Fibroblast of skin of back (primary cell): ENCODE measurements at regions not wholly inside any gene's neighbourhood (a gene's known extent, or its start where the extent isn't known, plus 50 kb on each side); places are given as distances from the start of the nearest gene placed in this dataset.
"Not testable (repeated sequence)": the region's sequence is repeated elsewhere in the genome, so short reads cannot be mapped to it uniquely, and the experiment has no call there.

Source experiments
- DNase-seq: peaks from one replicate; pipeline ENCODE4 v3.0.0-alpha.2; 2013

GRCh38 chr7:24396387-24396786, 112.4 kb downstream of the NPY start:
- DNase-seq: not testable (repeated sequence)

DNA sequence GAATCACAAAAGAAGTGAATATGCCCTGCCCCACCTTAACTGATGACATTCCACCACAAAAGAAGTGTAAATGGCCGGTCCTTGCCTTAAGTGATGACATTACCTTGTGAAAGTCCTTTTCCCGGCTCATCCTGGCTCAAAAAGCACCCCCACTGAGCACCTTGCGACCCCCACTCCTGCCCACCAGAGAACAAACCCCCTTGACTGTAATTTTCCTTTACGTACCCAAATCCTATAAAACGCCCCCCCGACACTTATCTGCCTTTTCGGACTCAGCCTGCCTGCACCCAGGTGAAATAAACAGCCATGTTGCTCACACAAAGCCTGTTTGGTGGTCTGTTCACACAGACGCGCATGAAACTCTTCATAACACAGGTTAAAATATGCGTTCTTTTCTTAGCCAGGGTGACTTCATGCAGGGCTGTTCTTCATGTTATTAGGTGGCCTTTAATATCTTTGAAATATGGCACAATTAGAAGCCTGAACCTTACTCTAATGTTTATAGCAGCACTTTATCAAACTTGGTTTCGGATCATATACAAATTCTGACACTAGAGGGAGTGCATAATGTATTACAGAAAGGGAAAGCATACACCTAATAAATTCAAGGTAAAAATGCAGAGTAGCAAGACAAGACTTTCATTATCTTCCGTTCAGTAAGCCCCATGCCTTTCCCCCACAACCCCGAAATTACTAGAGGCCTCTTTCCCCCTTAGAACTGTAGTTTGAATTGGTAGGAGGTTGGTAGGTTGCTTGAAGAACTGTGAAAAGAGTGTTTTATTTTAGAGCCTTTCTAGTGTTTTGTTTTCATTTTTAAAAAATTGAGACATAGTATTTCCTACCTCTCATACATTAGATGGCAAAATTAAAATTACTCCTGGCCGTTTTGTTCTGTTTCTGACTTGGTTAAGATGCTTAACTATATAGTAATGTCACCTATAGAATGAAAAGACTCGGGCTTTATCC, 117.9 kb downstream of the NPY start:
- peak; percentile 27 for DNase-seq

DNA sequence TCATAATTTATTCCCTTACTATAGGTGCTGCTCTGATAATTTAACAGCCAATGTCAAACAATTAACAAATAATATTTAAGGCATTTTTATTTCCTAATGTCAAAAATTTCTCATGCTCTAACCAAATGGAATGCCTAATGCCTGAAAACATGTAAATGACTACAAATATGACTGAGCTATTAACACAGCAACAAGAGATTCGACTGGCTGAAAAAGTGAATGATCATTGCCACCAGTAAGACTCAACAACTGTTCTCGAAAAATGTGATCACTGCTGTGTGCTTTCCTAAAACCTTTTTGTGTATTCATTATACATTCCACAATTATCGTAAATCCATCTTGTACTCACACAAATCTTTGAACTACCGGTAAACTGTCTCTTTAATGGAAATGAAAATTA, 118.7 kb downstream of the NPY start:
- DNase-seq: no peak

- DNase-seq: no peak
These were observed 119.6 kb downstream of the NPY start for GRCh38 chr7:24403557-24403956.

- no peak for DNase-seq
These were observed 120.3 kb downstream of the NPY start for GRCh38 chr7:24404315-24404714.

DNA sequence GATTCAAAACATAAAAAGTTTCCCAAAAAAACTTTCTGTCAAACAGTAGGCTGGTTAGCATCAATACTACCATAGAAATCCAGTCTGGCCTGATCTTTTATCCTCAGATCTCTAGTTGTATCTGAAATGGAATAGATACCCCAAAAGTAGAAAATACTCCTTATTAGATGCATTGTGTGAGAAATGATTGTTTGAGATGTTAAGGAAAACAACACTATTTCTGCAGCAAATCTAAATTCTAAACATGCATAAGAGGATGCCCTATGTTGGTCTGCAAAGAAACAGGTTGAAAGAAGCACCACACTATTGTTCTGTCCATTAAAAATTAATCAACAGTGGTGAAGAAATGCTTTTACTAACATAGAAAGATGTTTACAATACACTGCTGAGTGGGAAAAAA, 121.0 kb downstream of the NPY start:
- no peak for DNase-seq

- DNase-seq: no peak
These were observed 122.2 kb downstream of the NPY start for GRCh38 chr7:24406053-24406788.

DNA sequence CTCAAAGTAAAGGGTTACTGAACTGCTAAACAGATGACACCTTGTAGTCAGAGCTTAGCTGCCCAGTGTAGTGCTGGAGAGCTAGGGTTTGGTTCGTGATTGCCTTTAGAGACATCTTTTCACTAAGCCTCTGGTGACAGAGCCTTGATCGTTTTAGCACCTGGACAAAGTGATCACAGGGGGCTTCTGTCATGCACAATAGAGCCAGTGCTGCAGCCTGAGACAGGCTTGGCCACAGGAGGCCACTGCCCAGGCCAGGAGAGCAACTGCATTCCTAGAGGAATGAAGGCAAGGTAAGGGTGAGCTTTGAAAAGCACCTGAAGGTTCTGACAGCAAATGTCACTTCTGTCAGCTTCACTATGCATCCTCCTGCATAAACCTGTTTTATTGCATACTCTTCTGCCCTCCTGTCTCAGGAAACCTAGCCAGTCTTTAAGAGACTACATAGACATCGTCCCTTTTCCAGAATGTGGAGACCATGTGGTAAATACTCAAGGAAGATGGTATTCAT, 122.9 kb downstream of the NPY start:
- DNase-seq: no peak

DNA sequence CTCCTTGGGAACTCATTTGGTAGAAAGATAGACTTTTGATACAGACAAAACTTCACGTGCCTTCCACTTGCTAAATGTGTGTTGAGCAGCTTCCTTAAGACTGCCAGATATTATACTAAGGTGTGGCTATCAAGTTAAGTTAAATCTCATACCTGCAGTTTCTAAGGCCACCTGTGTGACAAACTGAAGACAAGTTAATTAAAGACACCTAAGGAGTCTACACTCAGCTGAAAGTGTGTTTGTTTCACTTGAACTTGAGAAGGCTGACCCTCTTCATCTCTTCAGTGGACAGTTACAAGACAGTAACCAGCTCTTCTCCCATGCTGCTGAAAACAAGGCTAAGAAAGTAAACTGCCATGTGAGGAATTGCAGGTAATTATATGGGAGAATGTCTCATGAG, 124.0 kb downstream of the NPY start:
- DNase-seq: no peak

GRCh38 chr7:24408798-24409430, 124.9 kb downstream of the NPY start:
- DNase-seq: no peak

DNA sequence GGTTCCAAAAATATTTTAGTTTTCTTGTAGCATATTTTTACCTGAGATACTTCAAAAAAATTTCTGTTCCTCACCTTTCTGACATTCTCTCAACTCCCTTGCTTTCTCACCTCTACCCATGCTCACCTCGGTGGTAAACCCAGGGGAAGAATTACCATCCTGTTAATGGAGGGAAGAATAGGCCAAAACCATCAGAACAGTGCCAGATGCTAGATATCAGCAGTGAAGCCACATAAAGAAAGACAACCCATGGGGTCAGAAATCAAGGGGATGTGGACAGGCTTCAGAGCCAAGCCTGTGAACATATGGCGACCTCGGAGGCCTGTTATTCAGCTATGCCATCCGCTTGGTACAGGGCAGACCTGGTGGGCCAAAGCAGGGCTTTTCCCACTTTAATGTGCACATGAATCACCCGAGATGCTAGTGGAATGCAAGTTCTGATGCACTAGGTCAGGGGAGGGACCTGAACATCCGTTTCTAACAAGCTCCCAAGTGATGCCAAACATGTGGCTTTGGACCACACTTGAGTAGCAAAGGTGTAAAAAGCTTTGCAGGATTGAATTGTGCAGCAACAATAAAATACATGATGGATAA, 125.5 kb downstream of the NPY start:
- DNase-seq: no peak

- DNase-seq: no peak
These were observed 127.2 kb downstream of the NPY start for GRCh38 chr7:24411226-24411625.

DNA sequence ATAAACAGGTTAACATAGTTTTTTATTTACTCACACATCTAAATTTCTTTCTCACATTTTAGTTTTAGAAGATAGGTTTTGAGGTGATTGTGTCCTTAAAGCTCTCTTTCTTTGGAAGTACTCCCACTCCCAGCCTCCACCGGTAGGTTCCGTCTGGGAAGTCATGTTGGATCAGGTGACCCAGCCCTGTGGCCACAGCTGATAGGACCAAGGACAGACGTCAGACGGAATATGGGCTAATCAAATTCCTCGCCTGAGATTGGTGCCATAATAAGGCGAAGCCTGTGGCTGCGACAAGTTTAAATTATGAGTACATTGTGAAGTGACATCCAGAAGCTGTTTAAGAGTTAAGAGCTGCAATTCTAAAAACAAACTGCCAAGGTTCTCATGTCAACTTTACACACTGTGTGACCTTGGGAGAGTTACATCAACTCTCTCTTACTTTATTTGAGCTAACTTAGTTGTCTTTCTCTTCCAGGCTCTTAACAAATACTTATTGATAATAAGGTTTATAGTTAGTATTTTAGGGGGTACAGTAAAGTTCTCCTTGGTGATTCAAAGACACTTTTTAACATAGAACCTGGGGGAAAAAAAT, 133.6 kb downstream of the NPY start:
- no peak for DNase-seq

DNA sequence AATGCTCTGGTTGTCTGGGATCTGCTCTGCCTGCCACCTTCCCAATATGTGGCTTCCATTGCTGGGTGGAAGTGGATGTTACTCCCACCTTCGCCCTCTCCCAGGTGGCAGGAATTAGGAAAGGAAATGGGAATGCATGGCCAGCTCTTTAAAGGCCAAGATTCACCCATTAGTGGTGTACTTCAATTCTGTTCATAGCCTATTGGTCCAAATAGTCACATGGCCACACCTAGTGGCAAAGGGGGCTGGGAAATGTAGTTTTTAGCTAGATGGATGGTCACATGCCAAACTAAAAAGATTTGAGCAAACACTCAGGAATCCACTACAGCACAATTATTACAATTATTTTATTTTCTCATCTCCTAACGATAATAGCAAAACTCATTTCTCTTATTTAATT, 135.1 kb downstream of the NPY start:
- DNase-seq: no peak

GRCh38 chr7:24419511-24419910, 135.5 kb downstream of the NPY start:
- no peak for DNase-seq

GRCh38 chr7:24422441-24423010, 138.5 kb downstream of the NPY start:
- DNase-seq: no peak

GRCh38 chr7:24425664-24426063, 141.7 kb downstream of the NPY start:
- DNase-seq: no peak

DNA sequence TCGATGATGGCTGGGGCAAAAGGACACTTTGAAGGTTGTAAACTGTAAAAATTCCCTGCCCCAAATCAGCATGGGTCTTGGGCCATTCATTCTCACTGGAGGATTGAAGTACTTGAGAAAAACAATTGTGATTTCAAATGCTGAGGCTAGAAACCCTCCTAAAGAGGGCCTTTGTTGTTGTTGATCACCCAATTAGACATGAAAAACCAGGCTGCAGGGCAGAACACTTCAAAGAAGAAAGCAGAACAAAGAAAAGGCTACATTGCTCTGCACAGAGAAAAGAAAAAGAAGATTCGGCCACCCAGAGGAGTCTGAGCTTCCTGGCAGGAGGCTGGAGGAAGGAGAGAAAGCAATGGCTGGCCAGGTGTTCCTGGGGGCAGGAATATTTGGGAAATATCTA, 143.1 kb downstream of the NPY start:
- DNase-seq: no peak

DNA sequence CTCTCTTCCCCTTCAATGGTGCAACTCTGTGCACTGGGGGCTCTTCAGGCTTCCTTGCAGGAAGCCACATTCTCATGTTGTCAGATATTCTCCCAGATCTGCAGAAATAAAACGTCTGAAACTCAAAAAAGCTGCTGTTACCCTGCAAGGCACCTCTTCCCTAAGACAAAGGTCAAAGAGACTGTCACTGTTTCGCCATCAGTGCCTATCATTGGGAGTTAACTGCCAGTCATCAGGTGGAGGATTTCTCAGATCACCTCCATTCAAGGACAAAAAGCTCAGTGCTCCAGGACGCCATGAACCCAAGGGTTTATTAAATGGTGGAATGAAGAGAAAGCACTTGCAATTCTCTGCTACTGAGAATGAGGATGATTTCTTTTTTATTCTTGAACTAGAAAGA, 144.6 kb upstream of the PALS2 start:
- no peak for DNase-seq

GRCh38 chr7:24432677-24433076, 140.6 kb upstream of the PALS2 start:
- DNase-seq: no peak

- DNase-seq: no peak
These were observed 138.3 kb upstream of the PALS2 start for GRCh38 chr7:24434972-24435371.
